ENCODE measurements at regions not wholly inside any gene's neighbourhood (a gene's known extent, or its start where the extent isn't known, plus 50 kb on each side); places are given as distances from the start of the nearest gene placed in this dataset.

- Histone ChIP-seq H3K4me2 (ENCODE audit: low read length) (peak overlapping the region; percentile 31; the same call in 1 of the 2 replicates), H3K9me3 (ENCODE audit: control insufficient read depth, insufficient read depth, low read length) (no peaks in the 10 kb centered on the region), H3K27me3 (ENCODE audit: control insufficient read depth, low read length) (no peaks in the 10 kb centered on the region), H3K27ac (ENCODE audit: low read depth, low read length) (no peak overlapping the region), H3F3A (ENCODE audit: control insufficient read depth, insufficient read depth) (peaks cover 4% of the 10 kb centered on the region; the same call in 1 of the 2 replicates), H3K4me1 (ENCODE audit: control insufficient read depth, low read length) (peaks cover 45% of the 10 kb centered on the region), H3K36me3 (ENCODE audit: control insufficient read depth, low read length) (0 out of 2 replicates have a peak, but pooled peaks cover 3% of the 10 kb centered on the region), H4K20me1 (ENCODE audit: control insufficient read depth, insufficient read depth, low read depth, low read length) (0 out of 2 replicates have a peak, but pooled peaks cover 6% of the 10 kb centered on the region), H3K9me2 (replicated peaks; ENCODE audit: control insufficient read depth, low read length) (no peaks in the 10 kb centered on the region), H3K79me2 (ENCODE audit: control insufficient read depth, low read length) (no peaks in the 10 kb centered on the region), H3K4me3 (ENCODE audit: low read length) (no peak overlapping the region)
- no peak for TF ChIP-seq EZH2phosphoT487 (IDR thresholded peaks at IDR 0.05; ENCODE audit: borderline replicate concordance, low read length)
- TF ChIP-seq CTCF (IDR thresholded peaks at IDR 0.05; ENCODE audit: low read depth, low read length, poor library complexity, severe bottlenecking) = no peak
Observed at GRCh38 chr12:124388038-124388671, 93.3 kb downstream of the RFLNA start.

GRCh38 chr12:124387528-124387911 is 92.6 kb downstream of the RFLNA start:
- H3K4me2 ChIP-seq (ENCODE audit: low read length) = no peak overlapping the region

DNA sequence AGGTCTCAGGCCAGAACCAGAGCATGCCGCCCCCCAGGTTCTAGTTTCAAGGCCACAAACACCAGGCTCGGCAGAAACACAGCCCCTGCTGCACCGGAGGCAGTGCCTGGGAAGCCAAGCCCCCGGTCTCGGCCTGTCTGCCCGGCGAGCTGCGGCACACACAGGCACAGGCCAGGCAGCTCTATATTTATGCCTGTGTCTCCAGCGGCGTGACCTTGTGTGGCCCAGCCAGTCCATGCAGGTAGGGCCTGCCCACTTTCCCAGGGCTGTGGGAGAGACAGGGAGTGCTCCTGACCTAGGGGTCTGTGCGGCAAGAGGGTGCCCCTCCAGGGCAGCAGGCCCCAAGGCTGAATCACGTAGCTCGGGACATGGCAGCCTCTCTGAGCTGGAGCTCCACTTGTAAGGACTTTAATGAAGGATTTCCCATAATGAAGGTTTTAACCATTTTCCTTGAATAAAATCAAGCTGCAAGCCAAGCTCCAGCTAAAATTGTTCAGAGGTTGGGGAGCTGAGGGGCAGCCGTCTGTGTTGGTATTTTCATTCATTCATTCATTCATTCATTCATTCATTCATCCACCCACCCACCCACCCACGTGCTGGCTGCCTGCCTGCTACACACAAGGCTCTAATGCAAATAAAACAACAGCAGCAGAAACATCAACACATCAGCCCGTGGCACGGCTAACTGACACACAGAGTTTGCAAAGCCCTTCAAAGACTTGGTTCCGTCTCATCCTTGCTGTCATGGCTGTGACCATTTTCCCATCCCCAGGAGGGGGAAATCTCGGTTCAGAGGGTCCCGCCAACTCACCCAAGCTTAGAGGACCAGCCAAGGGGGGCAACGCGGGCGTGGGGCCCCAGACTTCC is 92.0 kb downstream of the RFLNA start:
- Histone ChIP-seq H3K4me2 (ENCODE audit: low read length) (no peak overlapping the region), H3F3A (ENCODE audit: control insufficient read depth, insufficient read depth) (peaks cover 4% of the 10 kb centered on the region; the same call in 1 of the 2 replicates), H3K79me2 (ENCODE audit: control insufficient read depth, low read length) (no peaks in the 10 kb centered on the region), H3K4me3 (ENCODE audit: low read length) (no peak overlapping the region), H3K36me3 (ENCODE audit: control insufficient read depth, low read length) (0 out of 2 replicates have a peak, but pooled peaks cover 3% of the 10 kb centered on the region), H3K4me1 (ENCODE audit: control insufficient read depth, low read length) (peaks cover 35% of the 10 kb centered on the region), H3K27ac (ENCODE audit: low read depth, low read length) (no peak overlapping the region), H4K20me1 (ENCODE audit: control insufficient read depth, insufficient read depth, low read depth, low read length) (0 out of 2 replicates have a peak, but pooled peaks cover 6% of the 10 kb centered on the region), H3K9me3 (ENCODE audit: control insufficient read depth, insufficient read depth, low read length) (no peaks in the 10 kb centered on the region), H3K27me3 (ENCODE audit: control insufficient read depth, low read length) (no peaks in the 10 kb centered on the region), H3K9me2 (replicated peaks; ENCODE audit: control insufficient read depth, low read length) (no peaks in the 10 kb centered on the region)
- TF ChIP-seq CTCF (IDR thresholded peaks at IDR 0.05; ENCODE audit: low read depth, low read length, poor library complexity, severe bottlenecking) = no peak
- no peak for TF ChIP-seq EZH2phosphoT487 (IDR thresholded peaks at IDR 0.05; ENCODE audit: borderline replicate concordance, low read length)

More at GRCh38 chr12:124387528-124387911, 92.6 kb downstream of the RFLNA start:
- Histone ChIP-seq H3K9me3 (ENCODE audit: control insufficient read depth, insufficient read depth, low read length) (no peaks in the 10 kb centered on the region), H4K20me1 (ENCODE audit: control insufficient read depth, insufficient read depth, low read depth, low read length) (0 out of 2 replicates have a peak, but pooled peaks cover 6% of the 10 kb centered on the region), H3K27me3 (ENCODE audit: control insufficient read depth, low read length) (no peaks in the 10 kb centered on the region), H3K9me2 (replicated peaks; ENCODE audit: control insufficient read depth, low read length) (no peaks in the 10 kb centered on the region), H3K4me3 (ENCODE audit: low read length) (no peak overlapping the region), H3K27ac (ENCODE audit: low read depth, low read length) (no peak overlapping the region), H3F3A (ENCODE audit: control insufficient read depth, insufficient read depth) (peaks cover 4% of the 10 kb centered on the region; the same call in 1 of the 2 replicates), H3K36me3 (ENCODE audit: control insufficient read depth, low read length) (0 out of 2 replicates have a peak, but pooled peaks cover 3% of the 10 kb centered on the region), H3K4me1 (ENCODE audit: control insufficient read depth, low read length) (peaks cover 42% of the 10 kb centered on the region), H3K79me2 (ENCODE audit: control insufficient read depth, low read length) (no peaks in the 10 kb centered on the region)
- no peak for TF ChIP-seq EZH2phosphoT487 (IDR thresholded peaks at IDR 0.05; ENCODE audit: borderline replicate concordance, low read length)
- no peak for TF ChIP-seq CTCF (IDR thresholded peaks at IDR 0.05; ENCODE audit: low read depth, low read length, poor library complexity, severe bottlenecking)
